DOHH2 (cell line): ENCODE measurements at regions not wholly inside any gene's neighbourhood (a gene's known extent, or its start where the extent isn't known, plus 50 kb on each side); places are given as distances from the start of the nearest gene placed in this dataset.

ENCODE experiments used
- EZH2phosphoT487 ChIP-seq: fragments of 200-600 bp; sonication (generic); IDR thresholded peaks from 2 replicates; pipeline ENCODE4 v1.6.1; 2017; ENCODE audit warnings: borderline replicate concordance, mild to moderate bottlenecking, antibody characterized with exemption, low read length, moderate library complexity, mixed read lengths
- TF ChIP-seq, protein P1 (sequence below): fragments of 200-600 bp; sonication (generic); IDR thresholded peaks from one replicate; pipeline ENCODE4 v1.5.1; 2014; ENCODE audit warnings: antibody characterized with exemption, mild to moderate bottlenecking, low read depth, low read length; ENCODE audit not compliant: poor library complexity, severe bottlenecking

DNA sequence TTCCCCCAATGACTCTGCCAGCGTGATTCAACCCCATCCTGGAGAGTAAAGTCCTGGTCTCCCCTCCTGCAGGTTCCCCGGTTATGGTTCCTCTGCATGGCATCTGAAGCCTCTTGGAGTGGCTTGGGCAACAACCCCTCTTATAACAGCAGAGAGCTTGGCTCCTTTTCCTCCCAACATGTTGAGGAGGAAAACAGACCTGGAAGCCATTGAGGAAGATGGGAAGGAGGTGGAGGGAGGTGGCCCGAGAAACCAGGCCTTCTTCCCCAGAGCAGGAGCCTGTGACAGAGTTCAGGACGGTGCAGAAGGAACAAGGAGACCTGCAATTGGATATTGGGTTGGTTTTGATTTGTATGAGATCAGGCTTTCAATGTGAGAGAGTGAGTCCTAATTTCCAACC, 184.0 kb upstream of the ADCY1 start:
- TF ChIP-seq, protein P1, sequence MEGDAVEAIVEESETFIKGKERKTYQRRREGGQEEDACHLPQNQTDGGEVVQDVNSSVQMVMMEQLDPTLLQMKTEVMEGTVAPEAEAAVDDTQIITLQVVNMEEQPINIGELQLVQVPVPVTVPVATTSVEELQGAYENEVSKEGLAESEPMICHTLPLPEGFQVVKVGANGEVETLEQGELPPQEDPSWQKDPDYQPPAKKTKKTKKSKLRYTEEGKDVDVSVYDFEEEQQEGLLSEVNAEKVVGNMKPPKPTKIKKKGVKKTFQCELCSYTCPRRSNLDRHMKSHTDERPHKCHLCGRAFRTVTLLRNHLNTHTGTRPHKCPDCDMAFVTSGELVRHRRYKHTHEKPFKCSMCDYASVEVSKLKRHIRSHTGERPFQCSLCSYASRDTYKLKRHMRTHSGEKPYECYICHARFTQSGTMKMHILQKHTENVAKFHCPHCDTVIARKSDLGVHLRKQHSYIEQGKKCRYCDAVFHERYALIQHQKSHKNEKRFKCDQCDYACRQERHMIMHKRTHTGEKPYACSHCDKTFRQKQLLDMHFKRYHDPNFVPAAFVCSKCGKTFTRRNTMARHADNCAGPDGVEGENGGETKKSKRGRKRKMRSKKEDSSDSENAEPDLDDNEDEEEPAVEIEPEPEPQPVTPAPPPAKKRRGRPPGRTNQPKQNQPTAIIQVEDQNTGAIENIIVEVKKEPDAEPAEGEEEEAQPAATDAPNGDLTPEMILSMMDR = no peak
- no peak for TF ChIP-seq EZH2phosphoT487
